ENCODE measurements at regions not wholly inside any gene's neighbourhood (a gene's known extent, or its start where the extent isn't known, plus 50 kb on each side); places are given as distances from the start of the nearest gene placed in this dataset.

DNA sequence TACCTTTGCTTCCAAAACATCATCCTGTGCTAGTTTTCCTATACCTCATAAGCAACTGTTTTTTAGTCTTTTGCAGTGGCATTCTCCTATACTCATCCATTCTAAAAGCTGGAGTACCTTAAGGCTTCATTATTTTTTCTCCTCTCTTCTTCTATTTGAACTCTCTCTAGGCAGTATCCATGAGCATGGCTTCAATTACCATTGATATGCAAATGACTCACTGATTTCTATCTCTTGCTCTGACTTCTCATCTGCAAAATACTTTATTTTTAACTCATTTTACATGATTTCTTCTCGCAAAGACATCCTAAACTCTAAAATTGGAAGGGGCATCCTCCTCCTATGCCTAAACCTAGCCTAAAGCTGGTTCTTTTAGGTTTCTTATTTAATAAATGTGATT is 365.1 kb upstream of the NUDT12 start:
- Histone ChIP-seq H3K9me3 (ENCODE audit: control insufficient read depth, insufficient read depth, low read length) (no peaks in the 10 kb centered on the region), H3K9me1 (ENCODE audit: insufficient read depth, low read length) (no peaks in the 10 kb centered on the region), H3K4me2 (ENCODE audit: low read depth, low read length) (no peak overlapping the region), H3K9ac (ENCODE audit: low read depth, low read length) (no peak overlapping the region), H3K4me3 (ENCODE audit: insufficient read depth, low read depth, low read length) (no peak overlapping the region), H2AFZ (replicated peaks; ENCODE audit: low read length, poor library complexity) (no peak overlapping the region), H2BK20ac (ENCODE audit: low read depth, low read length) (no peak overlapping the region), H3K4me1 (ENCODE audit: control insufficient read depth, insufficient read depth, low read length) (no peaks in the 10 kb centered on the region), H3K56ac (ENCODE audit: extremely low read depth, insufficient read depth, low read length) (no peak overlapping the region), H2BK15ac (ENCODE audit: low read depth, low read length) (no peak overlapping the region), H3K4ac (ENCODE audit: low read depth, low read length) (no peak overlapping the region), H3K79me1 (ENCODE audit: low read depth in 1 of 2, low read length in 2 of 2) (no peaks in the 10 kb centered on the region), H4K5ac (ENCODE audit: low read depth, low read length) (no peak overlapping the region), H2AK9ac (replicated peaks; ENCODE audit: low read depth, low read length, poor library complexity) (no peak overlapping the region), H2BK5ac (ENCODE audit: low read depth, low read length, poor library complexity, severe bottlenecking) (no peak overlapping the region), H3K14ac (replicated peaks; ENCODE audit: low read depth, low read length) (no peak overlapping the region), H2BK120ac (ENCODE audit: low read depth, low read length) (no peak overlapping the region), H2AK5ac (ENCODE audit: low read depth, low read length) (no peak overlapping the region), H3K36me3 (ENCODE audit: control insufficient read depth, insufficient read depth, low read length) (no peaks in the 10 kb centered on the region), H3K18ac (ENCODE audit: low read depth, low read length) (no peak overlapping the region), H4K20me1 (ENCODE audit: insufficient read depth, low read length) (no peaks in the 10 kb centered on the region), H4K8ac (ENCODE audit: low read depth in 2 of 2, low read length in 2 of 2) (no peak overlapping the region), H3K23ac (ENCODE audit: low read depth, low read length) (no peak overlapping the region), H3K27me3 (ENCODE audit: control insufficient read depth, insufficient read depth, low read length) (no peaks in the 10 kb centered on the region), H4K91ac (ENCODE audit: insufficient read depth, low read depth, low read length) (no peak overlapping the region), H3K27ac (ENCODE audit: insufficient read depth, low read length) (no peak overlapping the region)
- intact Hi-C loops (cut with micrococcal nuclease): loop anchor here (5.0 kb wide), 1 partner anchor 1185 kb away; no protein-coding TSS in a partner anchor
- no peak for DNase-seq
- TF ChIP-seq USF2 (IDR thresholded peaks at IDR 0.05; ENCODE audit: low read depth, low read length): no peak
- no peak for TF ChIP-seq RFX5 (IDR thresholded peaks at IDR 0.05; ENCODE audit: low read depth, low read length)
- TF ChIP-seq FOS (IDR thresholded peaks at IDR 0.05; ENCODE audit: low read depth, low read length): no peak
- no peak for TF ChIP-seq CEBPB (IDR thresholded peaks at IDR 0.05; ENCODE audit: low read depth, low read length)
- no peak for TF ChIP-seq POLR2A (IDR thresholded peaks at IDR 0.05; ENCODE audit: low read depth, low read length)
- TF ChIP-seq NFE2L2 (IDR thresholded peaks at IDR 0.05; ENCODE audit: low read depth, low read length): no peak
- no peak for TF ChIP-seq CHD1 (IDR thresholded peaks at IDR 0.05; ENCODE audit: low read depth, low read length)
- TF ChIP-seq MAZ (IDR thresholded peaks at IDR 0.05; ENCODE audit: borderline replicate concordance, low read depth, low read length): no peak
- TF ChIP-seq BHLHE40 (IDR thresholded peaks at IDR 0.05; ENCODE audit: low read depth, low read length): no peak
- no peak for TF ChIP-seq SMC3 (IDR thresholded peaks at IDR 0.05; ENCODE audit: low read depth, low read length)
- ChIA-PET CTCF (no interaction called here), POLR2A (ENCODE audit: unreplicated experiment) (no interaction called here)
- BruUV-seq (replicated peaks): no TSS peak
- WGBS, 2 experiments (ENCODE audit: extremely low coverage in 2 of 2, insufficient read length in 1 of 2): no CpG with 5 or more reads among the region's 1 CpG
- ATAC-seq (ENCODE audit: low read depth): no peak
- in situ Hi-C loops (cut with MboI; ENCODE audit: low sequenced_read_pairs): no loop called here
- dilution Hi-C loops (cut with HindIII; ENCODE audit: low sequenced_read_pairs, unreplicated experiment): no loop called here

Measured in IMR-90 (cell line).